Uterus (tissue), 2 donors: ENCODE measurements at regions not wholly inside any gene's neighbourhood (a gene's known extent, or its start where the extent isn't known, plus 50 kb on each side); places are given as distances from the start of the nearest gene placed in this dataset.

Experiments used
- CTCF ChIP-seq, 4 experiments: fragments of 200-600 bp in 2 of 4; fragments of 450-650 bp in 2 of 4; sonication (generic) in 2 of 4; IDR thresholded peaks; one replicate each; pipeline ENCODE4 v1.5.1; 2016 to 2019; ENCODE audit warnings: antibody characterized with exemption in 4 of 4, mild to moderate bottlenecking in 2 of 4, moderate library complexity in 1 of 4
- POLR2A ChIP-seq, 2 donors: fragments of 450-650 bp; IDR thresholded peaks; one replicate each; pipeline ENCODE4 v1.6.1; 2016; ENCODE audit warnings: antibody characterized with exemption in 2 of 2, mild to moderate bottlenecking in 1 of 2, moderate library complexity in 1 of 2

DNA sequence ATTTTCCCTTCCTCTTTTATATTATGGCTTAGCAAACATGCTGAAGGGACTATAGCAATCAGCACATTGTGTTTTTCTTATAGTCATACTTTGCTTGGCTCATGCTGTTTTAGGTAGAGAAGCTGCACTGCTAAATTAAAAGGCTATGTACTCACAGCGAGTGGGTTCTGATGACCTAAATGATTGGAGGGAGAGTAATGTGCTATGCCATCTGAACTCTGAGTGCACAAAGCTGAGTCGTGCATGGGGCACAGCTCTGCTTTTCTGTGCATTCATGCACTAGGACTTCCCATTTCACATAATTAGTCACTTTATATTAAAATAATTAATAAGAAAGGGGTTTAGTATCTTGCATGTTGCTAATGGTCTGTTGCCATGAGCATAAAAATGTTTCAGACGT is 132.7 kb upstream of the ADGRL3 start:
- no peak for TF ChIP-seq POLR2A (IDR thresholded peaks at IDR 0.05)
- TF ChIP-seq CTCF (IDR thresholded peaks at IDR 0.05), result no peak
